B cell (primary cell): ENCODE measurements at regions not wholly inside any gene's neighbourhood (a gene's known extent, or its start where the extent isn't known, plus 50 kb on each side); places are given as distances from the start of the nearest gene placed in this dataset.

Source experiments
- ATAC-seq: fragments of 200-7000 bp; cut with Tn5 transposase; one replicate; pipeline ENCODE4 v1.10.0; 2021; ENCODE audit warnings: low read depth, mild to moderate bottlenecking, moderate number of reproducible peaks, moderate library complexity
- CTCF ChIA-PET: fragments of 350-600 bp; sonication (Branson Sonifier 250); formaldehyde crosslinking; loops from one replicate; lab custom pipeline; 2021; ENCODE audit warnings: antibody characterized with exemption, inconsistent platforms; lab: Charles Lee
- POLR2A ChIA-PET: fragments of 350-600 bp; sonication (Branson Sonifier 250); formaldehyde crosslinking; loops from one replicate; lab custom pipeline; 2021; ENCODE audit warnings: antibody characterized with exemption; lab: Charles Lee
- DNase-seq: peaks from one replicate; pipeline ENCODE4 v3.0.0; 2013
- H2AFZ ChIP-seq: 2 replicates; pipeline ENCODE4 v1.6.1; 2012; ENCODE audit warnings: mild to moderate bottlenecking, low read depth, low read length; ENCODE audit not compliant: insufficient read depth, poor library complexity, severe bottlenecking
- H3K27ac ChIP-seq, 2 donors: 1 replicate in 1 of 2; 2 replicates in 1 of 2; pipeline ENCODE4 v1.5.1; 2012 to 2013; ENCODE audit warnings: low read length in 2 of 2, mild to moderate bottlenecking in 2 of 2, moderate library complexity in 1 of 2
- H3K27me3 ChIP-seq, 4 experiments: fragments of 200-600 bp in 1 of 4; sonication (generic) in 1 of 4; replicated peaks in 1 of 4; 1 replicate in 2 of 4; 2 replicates in 2 of 4; pipeline versions ENCODE4 v1.6.1 to v1.7.0; 2013 to 2016; ENCODE audit warnings: low read length in 3 of 4, mild to moderate bottlenecking in 2 of 4, mixed read lengths in 1 of 4, moderate library complexity in 1 of 4; ENCODE audit not compliant: insufficient read depth in 4 of 4, control insufficient read depth in 3 of 4; ENCODE audit errors: control extremely low read depth in 1 of 4
- H3K36me3 ChIP-seq, 2 experiments: replicated peaks in 1 of 2; 1 replicate in 1 of 2; 2 replicates in 1 of 2; pipeline versions ENCODE4 v1.6.1 to v1.7.1; 2013; ENCODE audit warnings: low read length in 1 of 2; ENCODE audit not compliant: insufficient read depth in 2 of 2, control insufficient read depth in 1 of 2; ENCODE audit errors: control extremely low read depth in 1 of 2, extremely low read depth in 1 of 2
- H3K4me1 ChIP-seq, 2 donors: fragments of 200-600 bp in 1 of 2; sonication (generic) in 1 of 2; 1 replicate in 1 of 2; 2 replicates in 1 of 2; pipeline versions ENCODE4 v1.5.1 to v1.6.1; 2013 to 2017; ENCODE audit warnings: low read length in 2 of 2; ENCODE audit not compliant: control insufficient read depth in 2 of 2, insufficient read depth in 2 of 2
- H3K4me2 ChIP-seq: replicated peaks from 2 replicates; pipeline ENCODE3; 2012; ENCODE audit warnings: mild to moderate bottlenecking, low read depth, low read length; ENCODE audit not compliant: poor library complexity, severe bottlenecking
- H3K4me3 ChIP-seq, 5 experiments: fragments of 200-600 bp in 1 of 5; sonication (generic) in 1 of 5; 1 replicate in 3 of 5; 2 replicates in 2 of 5; pipeline versions ENCODE4 v1.5.1 to v1.7.0; 2011 to 2016; ENCODE audit warnings: low read length in 4 of 5, mild to moderate bottlenecking in 4 of 5, low read depth in 2 of 5, control low read depth in 1 of 5, moderate library complexity in 1 of 5; ENCODE audit not compliant: insufficient read depth in 1 of 5; ENCODE audit errors: control extremely low read depth in 1 of 5, extremely low read depth in 1 of 5
- H3K79me2 ChIP-seq: fragments of 200-600 bp; sonication (generic); one replicate; pipeline ENCODE4 v1.6.0; 2016; ENCODE audit warnings: low read length; ENCODE audit not compliant: control insufficient read depth, insufficient read depth
- H3K9ac ChIP-seq: fragments of 200-600 bp; sonication (generic); 2 replicates; pipeline ENCODE4 v1.6.1; 2017; ENCODE audit warnings: mild to moderate bottlenecking, low read length, moderate library complexity
- H3K9me3 ChIP-seq, 3 donors: one replicate each; pipeline versions ENCODE4 v1.6.1 to v1.7.1; 2013; ENCODE audit warnings: low read length in 2 of 3; ENCODE audit not compliant: control insufficient read depth in 2 of 3, insufficient read depth in 1 of 3; ENCODE audit errors: control extremely low read depth in 1 of 3
- H4K20me1 ChIP-seq: 2 replicates; pipeline ENCODE4 v1.6.0; 2012; ENCODE audit warnings: mild to moderate bottlenecking, low read length; ENCODE audit not compliant: insufficient read depth, control insufficient read depth, poor library complexity, severe bottlenecking
- H3K27ac Mint-ChIP-seq: one replicate; pipeline ENCODE4 v1.8.0; 2021; ENCODE audit warnings: mixed read lengths
- H3K27me3 Mint-ChIP-seq: one replicate; pipeline ENCODE4 v1.8.0; 2021; ENCODE audit warnings: mixed read lengths
- H3K4me1 Mint-ChIP-seq: one replicate; pipeline ENCODE4 v1.8.0; 2021; ENCODE audit warnings: mixed read lengths
- H3K4me3 Mint-ChIP-seq: one replicate; pipeline ENCODE4 v1.8.0; 2021; ENCODE audit warnings: mixed read lengths
- H3K9me3 Mint-ChIP-seq: one replicate; pipeline ENCODE4 v1.8.0; 2022; ENCODE audit warnings: mixed read lengths; ENCODE audit not compliant: insufficient read depth
- CTCF ChIP-seq: fragments of 200-600 bp; IDR thresholded peaks from one replicate; pipeline ENCODE4 v1.8.0; 2022; ENCODE audit warnings: antibody characterized with exemption, mild to moderate bottlenecking
- EZH2 ChIP-seq: IDR thresholded peaks from 2 replicates; pipeline ENCODE4 v1.6.1; 2012; ENCODE audit warnings: borderline replicate concordance, low read depth, mild to moderate bottlenecking, moderate library complexity, low read length; ENCODE audit not compliant: insufficient read depth, poor library complexity, severe bottlenecking
- WGBS: methylation state at CpG from one replicate; pipeline ENCODE4 v1.1.5; 2013; ENCODE audit warnings: missing lambda C conversion rate; ENCODE audit not compliant: insufficient coverage; 5-methylcytosine and 5-hydroxymethylcytosine counted together
- intact Hi-C: fragments of 100-400 bp; cut with micrococcal nuclease; formaldehyde crosslinking; loops from one replicate; pipeline ENCODE4 v1.10.0; 2022

DNA sequence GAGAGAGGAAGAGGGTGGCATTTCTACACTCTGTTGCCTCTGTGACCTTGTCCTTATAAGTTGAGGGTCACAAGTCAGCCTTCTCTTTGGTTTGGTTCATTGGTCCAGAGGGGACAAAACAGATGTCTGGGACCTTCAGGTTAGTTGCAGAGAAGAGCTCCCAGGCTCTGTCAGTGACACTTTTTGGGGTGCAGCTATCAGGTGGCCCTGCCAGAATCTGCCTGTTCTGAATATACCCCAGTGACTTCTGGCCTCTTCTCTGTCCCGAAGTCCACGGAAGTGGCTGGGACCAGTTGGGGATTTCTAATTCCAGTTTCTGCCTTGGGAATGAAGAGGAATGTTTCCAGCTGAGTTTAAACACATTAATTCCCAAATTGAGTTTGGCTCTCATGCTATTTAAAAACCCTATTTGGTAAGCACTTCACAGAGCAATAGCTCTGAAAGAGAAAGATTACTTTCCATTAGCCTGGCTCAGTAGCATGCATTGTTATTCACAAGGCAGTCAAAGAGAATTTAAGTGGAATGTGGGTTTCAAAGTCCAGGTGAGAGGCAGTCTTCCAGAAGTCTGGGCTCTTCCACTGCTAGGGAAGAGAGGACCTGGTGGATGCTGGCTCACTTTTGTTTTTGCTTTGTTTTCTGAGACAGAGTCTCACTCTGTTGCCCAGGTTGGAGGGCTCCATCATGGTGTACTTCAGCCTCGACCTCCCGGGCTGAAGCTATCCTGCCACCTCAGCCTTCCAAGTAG is 237.8 kb upstream of the GALNT17 start:
- no peak overlapping the region for H3K4me2 ChIP-seq
- no peaks in the 10 kb centered on the region for H3K27me3 Mint-ChIP-seq
- no peaks in the 10 kb centered on the region for H3K4me1 Mint-ChIP-seq
- ChIA-PET POLR2A (no interaction called here), CTCF (no interaction called here)
- H3K4me1 ChIP-seq: no peaks in the 10 kb centered on the region
- no peak overlapping the region for H3K4me3 Mint-ChIP-seq
- H3K36me3 ChIP-seq: no peaks in the 10 kb centered on the region
- H3K4me3 ChIP-seq: no peak overlapping the region
- no peaks in the 10 kb centered on the region for H3K27me3 ChIP-seq
- intact Hi-C loops: no loop called here
- H3K9ac ChIP-seq: no peak overlapping the region
- H3K27ac Mint-ChIP-seq: no peak overlapping the region
- no peaks in the 10 kb centered on the region for H4K20me1 ChIP-seq
- no peak overlapping the region for H2AFZ ChIP-seq
- no peak overlapping the region for H3K27ac ChIP-seq
- H3K79me2 ChIP-seq: no peaks in the 10 kb centered on the region
- WGBS: 95% methylated on average over 4 of the region's 4 CpGs
- H3K9me3 Mint-ChIP-seq: peaks cover 13% of the 10 kb centered on the region
- peaks cover 0 to 21% (median 3%) of the 10 kb centered on the region in 3 donors for H3K9me3 ChIP-seq
- DNase-seq: no peak
- TF ChIP-seq CTCF (no peak), EZH2 (no peak)
- no peak for ATAC-seq

DNA sequence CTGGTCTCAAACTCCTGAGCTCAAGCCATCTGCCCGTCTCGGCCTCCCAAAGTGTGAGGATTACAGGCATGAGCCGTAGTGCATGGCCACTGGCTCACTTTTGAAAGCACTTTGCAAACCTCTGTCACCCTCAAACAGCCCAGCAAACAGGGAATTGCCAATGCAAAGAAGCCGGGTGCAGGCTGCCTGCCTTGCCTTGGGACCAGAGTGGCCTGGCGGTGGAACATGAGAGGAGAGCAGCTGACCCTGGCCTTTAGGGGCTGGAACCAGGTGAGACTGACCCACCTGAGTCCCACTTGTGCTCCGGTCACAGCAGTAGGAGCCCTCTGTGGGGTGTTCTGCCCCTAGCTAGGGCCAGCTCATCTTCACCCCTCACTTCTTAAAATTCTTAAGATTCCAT is 237.1 kb upstream of the GALNT17 start:
- no peak overlapping the region for H3K27ac ChIP-seq
- DNase-seq (no peak), ATAC-seq (no peak)
- H3K27me3 ChIP-seq: no peaks in the 10 kb centered on the region
- no peak overlapping the region for H2AFZ ChIP-seq
- POLR2A ChIA-PET: no interaction called here
- Mint-ChIP-seq H3K4me3 (no peak overlapping the region), H3K4me1 (no peaks in the 10 kb centered on the region), H3K27me3 (no peaks in the 10 kb centered on the region), H3K9me3 (peaks cover 10% of the 10 kb centered on the region), H3K27ac (no peak overlapping the region)
- no peaks in the 10 kb centered on the region for H4K20me1 ChIP-seq
- H3K9ac ChIP-seq: no peak overlapping the region
- H3K4me3 ChIP-seq: no peak overlapping the region
- H3K36me3 ChIP-seq: no peaks in the 10 kb centered on the region
- WGBS: 90% methylated on average over 6 of the region's 6 CpGs
- H3K79me2 ChIP-seq: no peaks in the 10 kb centered on the region
- no peak overlapping the region for H3K4me2 ChIP-seq
- H3K4me1 ChIP-seq: no peaks in the 10 kb centered on the region
- CTCF ChIA-PET: no interaction called here
- TF ChIP-seq CTCF (no peak), EZH2 (no peak)
- peaks cover 0 to 21% (median under 1%) of the 10 kb centered on the region in 3 donors for H3K9me3 ChIP-seq
- intact Hi-C loops: no loop called here
